H1 (cell line): ENCODE measurements at regions not wholly inside any gene's neighbourhood (a gene's known extent, or its start where the extent isn't known, plus 50 kb on each side); places are given as distances from the start of the nearest gene placed in this dataset.

ENCODE experiments used
- CTCF ChIA-PET: fragments of 300-600 bp; sonication (Branson Sonifier 250); formaldehyde crosslinking; loops from one replicate; lab custom pipeline; 2021; ENCODE audit not compliant: partially characterized antibody; lab: Charles Lee
- POLR2A ChIA-PET: fragments of 300-600 bp; sonication (Branson Sonifier 250); formaldehyde crosslinking; loops from one replicate; lab custom pipeline; 2021; ENCODE audit warnings: inconsistent platforms; ENCODE audit not compliant: partially characterized antibody; lab: Charles Lee
- DNase-seq, 2 experiments: peaks; one replicate each; pipeline versions ENCODE4 v3.0.0 to v3.0.0-alpha.2; 2010 to 2022; ENCODE audit warnings: low spot score in 2 of 2, low read depth in 1 of 2, mixed read lengths in 1 of 2
- FAIRE-seq: peaks from 2 replicates; lab custom pipeline; 2011; peaks lifted over from hg19 to GRCh38; lab: Jason Lieb, UNC
- H2AFZ ChIP-seq: 2 replicates; pipeline ENCODE4 v1.8.1; 2012; ENCODE audit warnings: low read length, inconsistent platforms
- H2AK5ac ChIP-seq: 2 replicates; pipeline ENCODE4 v1.6.1; 2013; ENCODE audit warnings: low read depth, low read length
- H2BK120ac ChIP-seq: replicated peaks from 2 replicates; pipeline ENCODE3; 2013; ENCODE audit warnings: low read depth, low read length, inconsistent platforms
- H2BK12ac ChIP-seq: 2 replicates; pipeline ENCODE4 v1.6.1; 2013; ENCODE audit warnings: low read depth, low read length
- H2BK15ac ChIP-seq: 2 replicates; pipeline ENCODE4 v1.6.1; 2013; ENCODE audit warnings: low read length
- H2BK20ac ChIP-seq: 2 replicates; pipeline ENCODE4 v1.6.1; 2013; ENCODE audit warnings: low read length
- H2BK5ac ChIP-seq: 2 replicates; pipeline ENCODE4 v1.6.1; 2013; ENCODE audit warnings: low read depth, low read length
- H3K14ac ChIP-seq: 2 replicates; pipeline ENCODE4 v1.6.1; 2013; ENCODE audit warnings: inconsistent platforms; ENCODE audit not compliant: insufficient read length
- H3K18ac ChIP-seq: 2 replicates; pipeline ENCODE4 v1.6.1; 2013; ENCODE audit warnings: low read length; ENCODE audit errors: extremely low read depth
- H3K23ac ChIP-seq: 2 replicates; pipeline ENCODE4 v1.6.1; 2013; ENCODE audit warnings: inconsistent platforms; ENCODE audit not compliant: insufficient read length
- H3K23me2 ChIP-seq: 2 replicates; pipeline ENCODE4 v1.6.1; 2013; ENCODE audit warnings: low read depth, low read length
- H3K27ac ChIP-seq: 2 replicates; pipeline ENCODE4 v1.6.1; 2011; ENCODE audit warnings: low read depth, low read length, inconsistent platforms
- H3K27me3 ChIP-seq, 4 experiments: replicated peaks in 1 of 4; 1 replicate in 1 of 4; 2 replicates in 3 of 4; pipeline versions ENCODE4 v1.6.1 to v1.8.1; 2011 to 2013; ENCODE audit warnings: low read length in 3 of 4, mild to moderate bottlenecking in 3 of 4, inconsistent platforms in 2 of 4, mixed read lengths in 2 of 4, moderate library complexity in 1 of 4; ENCODE audit not compliant: control insufficient read depth in 3 of 4, insufficient read depth in 3 of 4; ENCODE audit errors: extremely low read depth in 1 of 4
- H3K36me3 ChIP-seq, 4 experiments: 2 replicates each; pipeline versions ENCODE4 v1.6.1 to v1.8.1; 2011 to 2013; ENCODE audit warnings: mild to moderate bottlenecking in 4 of 4, low read length in 3 of 4, moderate library complexity in 2 of 4, control low read depth in 1 of 4, inconsistent platforms in 1 of 4; ENCODE audit not compliant: insufficient read depth in 4 of 4, control insufficient read depth in 2 of 4
- H3K4ac ChIP-seq: replicated peaks from 2 replicates; pipeline ENCODE3; 2013; ENCODE audit warnings: low read length, low read depth, mixed read lengths, inconsistent platforms; ENCODE audit not compliant: insufficient read length
- H3K4me1 ChIP-seq, 4 experiments: replicated peaks in 1 of 4; 1 replicate in 1 of 4; 2 replicates in 3 of 4; pipeline versions ENCODE4 v1.6.1 to v1.8.1; 2011 to 2013; ENCODE audit warnings: low read length in 3 of 4, inconsistent platforms in 2 of 4, mixed read lengths in 1 of 4; ENCODE audit not compliant: insufficient read depth in 4 of 4, control insufficient read depth in 3 of 4
- H3K4me2 ChIP-seq, 2 experiments: 2 replicates each; pipeline versions ENCODE4 v1.6.1 to v1.8.1; 2011 to 2013; ENCODE audit warnings: low read depth in 2 of 2, low read length in 2 of 2, control low read depth in 1 of 2, inconsistent platforms in 1 of 2, mild to moderate bottlenecking in 1 of 2; ENCODE audit not compliant: insufficient read depth in 1 of 2
- H3K4me3 ChIP-seq, 4 experiments: fragments of 200-600, 300-600 bp in 1 of 4; sonication (generic), shearing (Covaris generic), sonication (Bioruptor Twin) in 1 of 4; 2 replicates each; pipeline versions ENCODE4 v1.5.1 to v1.8.1; 2011 to 2016; ENCODE audit warnings: low read length in 4 of 4, low read depth in 3 of 4, control low read depth in 2 of 4, inconsistent platforms in 2 of 4, mild to moderate bottlenecking in 2 of 4, mixed read lengths in 1 of 4, moderate library complexity in 1 of 4; ENCODE audit not compliant: insufficient read depth in 2 of 4; ENCODE audit errors: extremely low read depth in 1 of 4
- H3K56ac ChIP-seq: replicated peaks from 2 replicates; pipeline ENCODE3; 2013; ENCODE audit warnings: low read depth, mild to moderate bottlenecking, mixed read lengths, low read length, inconsistent platforms; ENCODE audit not compliant: insufficient read length
- H3K79me1 ChIP-seq: 2 replicates; pipeline ENCODE4 v1.6.1; 2013; ENCODE audit warnings: low read depth, low read length, control low read depth
- H3K79me2 ChIP-seq, 2 experiments: 2 replicates each; pipeline versions ENCODE4 v1.6.1 to v1.8.1; 2012 to 2013; ENCODE audit warnings: low read length in 2 of 2, mild to moderate bottlenecking in 2 of 2, inconsistent platforms in 1 of 2; ENCODE audit not compliant: insufficient read depth in 2 of 2, control insufficient read depth in 1 of 2
- H3K9ac ChIP-seq, 4 experiments: replicated peaks in 1 of 4; 1 replicate in 1 of 4; 2 replicates in 3 of 4; pipeline versions ENCODE4 v1.6.1 to v1.8.1; 2011 to 2013; ENCODE audit warnings: low read depth in 3 of 4, low read length in 3 of 4, control low read depth in 2 of 4, mild to moderate bottlenecking in 2 of 4, moderate library complexity in 2 of 4, inconsistent platforms in 1 of 4; ENCODE audit errors: extremely low read depth in 1 of 4
- H3K9me3 ChIP-seq, 2 experiments: 2 replicates each; pipeline versions ENCODE4 v1.6.1 to v1.8.1; 2012 to 2013; ENCODE audit warnings: mild to moderate bottlenecking in 2 of 2, moderate library complexity in 2 of 2, control low read depth in 1 of 2, inconsistent platforms in 1 of 2, low read depth in 1 of 2, low read length in 1 of 2, mixed read lengths in 1 of 2; ENCODE audit not compliant: insufficient read depth in 2 of 2
- H4K20me1 ChIP-seq, 2 experiments: replicated peaks in 1 of 2; 2 replicates each; pipeline versions ENCODE3 to v1.8.1; 2011 to 2013; ENCODE audit warnings: inconsistent platforms in 2 of 2, low read length in 2 of 2, mild to moderate bottlenecking in 1 of 2; ENCODE audit not compliant: insufficient read depth in 2 of 2, control insufficient read depth in 1 of 2
- H4K5ac ChIP-seq: 2 replicates; pipeline ENCODE4 v1.6.1; 2013; ENCODE audit warnings: low read length, low read depth, mixed read lengths, inconsistent platforms; ENCODE audit not compliant: insufficient read length
- H4K8ac ChIP-seq: 2 replicates; pipeline ENCODE4 v1.8.0; 2013; ENCODE audit warnings: mild to moderate bottlenecking, moderate library complexity, low read length, inconsistent platforms; ENCODE audit not compliant: insufficient read depth; ENCODE audit errors: extremely low read depth
- H4K91ac ChIP-seq: replicated peaks from 2 replicates; pipeline ENCODE3; 2013; ENCODE audit warnings: low read length, mixed read lengths, inconsistent platforms; ENCODE audit not compliant: insufficient read length
- CTCF ChIP-seq, 3 experiments: IDR thresholded peaks; 1 replicate in 2 of 3; 2 replicates in 1 of 3; pipeline versions ENCODE4 v1.5.1 to v1.6.1; 2011; ENCODE audit warnings: low read length in 3 of 3, mild to moderate bottlenecking in 3 of 3, inconsistent platforms in 2 of 3, low read depth in 1 of 3, moderate library complexity in 1 of 3; ENCODE audit not compliant: insufficient read depth in 1 of 3; ENCODE audit errors: control extremely low read depth in 1 of 3
- GABPA ChIP-seq: IDR thresholded peaks from 2 replicates; pipeline ENCODE4 v1.6.1; 2011; ENCODE audit warnings: mild to moderate bottlenecking, low read length, moderate library complexity, borderline replicate concordance; ENCODE audit not compliant: insufficient read depth
- MAX ChIP-seq: IDR thresholded peaks from 2 replicates; pipeline ENCODE4 v1.6.1; 2012; ENCODE audit warnings: inconsistent platforms
- RAD21 ChIP-seq, 2 experiments: IDR thresholded peaks in 1 of 2; conservative IDR thresholded peaks in 1 of 2; 2 replicates each; pipeline ENCODE4 v1.6.1; 2011; ENCODE audit warnings: low read depth in 2 of 2, low read length in 2 of 2, improper control_type of control experiment in 1 of 2, inconsistent platforms in 1 of 2, mild to moderate bottlenecking in 1 of 2, moderate library complexity in 1 of 2
- RBBP5 ChIP-seq: IDR thresholded peaks from 2 replicates; pipeline ENCODE4 v1.7.1; 2012; ENCODE audit warnings: low read depth, mild to moderate bottlenecking, inconsistent platforms, low read length, moderate library complexity, borderline replicate concordance
- WGBS, 2 experiments: shearing (Covaris generic) in 1 of 2; methylation state at CpG; one replicate each; pipeline versions ENCODE4 v1.1.6 to v1.1.7; 2013 to 2015; ENCODE audit warnings: low lambda C conversion rate in 2 of 2, mixed read lengths in 2 of 2, inconsistent platforms in 1 of 2, low coverage in 1 of 2, missing lambda C conversion rate in 1 of 2; ENCODE audit not compliant: insufficient replicate concordance in 2 of 2, insufficient coverage in 1 of 2, insufficient read length in 1 of 2; ENCODE audit errors: extremely low coverage in 1 of 2, missing lambda C conversion rate in 1 of 2; 5-methylcytosine and 5-hydroxymethylcytosine counted together

- no peak overlapping the region for H2BK5ac ChIP-seq
- no peak overlapping the region for H2BK20ac ChIP-seq
- H3K23ac ChIP-seq, result no peak overlapping the region
- TF ChIP-seq CTCF (IDR thresholded peaks at IDR 0.05; ENCODE audit: control extremely low read depth in 1 of 3, insufficient read depth in 1 of 3, low read depth in 1 of 3, low read length in 3 of 3) (peak in 2 of 3 experiments; percentile 81 to 92; a peak in 3 of 4 replicates), RAD21 (IDR thresholded peaks at IDR 0.05 in 1 of 2, conservative IDR thresholded peaks at IDR 0.05 in 1 of 2; ENCODE audit: low read depth in 2 of 2, low read length in 2 of 2) (peak; percentile 92 to 96), RBBP5 (no peak), MAX (no peak), GABPA (peak; percentile 64; the same call in 1 of the 2 replicates)
- 0 out of 2 replicates have a peak overlapping the region, but pooled peaks have one; percentile 2 for H2BK12ac ChIP-seq
- no peak for FAIRE-seq
- no peak overlapping the region for H4K5ac ChIP-seq
- no peak overlapping the region for H2BK120ac ChIP-seq
- ChIA-PET CTCF (interaction anchor here (0.6 to 4.7 kb wide), 33 partner anchors 10 to 393 kb away, joined by 3 to 24 read pairs (median 4); no protein-coding TSS in a partner anchor), POLR2A (no interaction called here)
- no peak overlapping the region for H3K14ac ChIP-seq
- no peak overlapping the region for H3K4me3 ChIP-seq
- no peak overlapping the region for H2BK15ac ChIP-seq
- no peak overlapping the region for H3K4ac ChIP-seq
- no peaks in the 10 kb centered on the region for H3K9me3 ChIP-seq
- H3K27ac ChIP-seq, result no peak overlapping the region
- no peak overlapping the region for H3K56ac ChIP-seq
- no peak overlapping the region for H3K4me2 ChIP-seq
- no peak overlapping the region for H3K9ac ChIP-seq
- no peaks in the 10 kb centered on the region; a peak in 1 of 7 replicates for H3K27me3 ChIP-seq
- DNase-seq, result peak in 1 of 2 experiments; percentile 89
- H4K20me1 ChIP-seq, result peaks cover 0 to 3% of the 10 kb centered on the region in 2 experiments
- no peaks in the 10 kb centered on the region for H3K79me2 ChIP-seq
- no peaks in the 10 kb centered on the region for H3K23me2 ChIP-seq
- peaks cover 0 to 6% (median 0%) of the 10 kb centered on the region in 4 experiments; a peak in 3 of 7 replicates for H3K4me1 ChIP-seq
- no peak overlapping the region for H4K91ac ChIP-seq
- no peak overlapping the region; the same call in 1 of the 2 replicates for H4K8ac ChIP-seq
- no peak overlapping the region for H3K18ac ChIP-seq
- H3K79me1 ChIP-seq, result no peaks in the 10 kb centered on the region
- no peaks in the 10 kb centered on the region for H3K36me3 ChIP-seq
- no peak overlapping the region for H2AK5ac ChIP-seq
- 68% methylated on average over 12 of the region's 16 CpGs; no CpG with 5 or more reads in 1 of the 2 experiments for WGBS, 2 experiments
- no peak overlapping the region for H2AFZ ChIP-seq
Measured at GRCh38 chr14:101235335-101236103, 325.8 kb upstream of the DIO3 start.
